ENCODE measurements at regions not wholly inside any gene's neighbourhood (a gene's known extent, or its start where the extent isn't known, plus 50 kb on each side); places are given as distances from the start of the nearest gene placed in this dataset.

DNA sequence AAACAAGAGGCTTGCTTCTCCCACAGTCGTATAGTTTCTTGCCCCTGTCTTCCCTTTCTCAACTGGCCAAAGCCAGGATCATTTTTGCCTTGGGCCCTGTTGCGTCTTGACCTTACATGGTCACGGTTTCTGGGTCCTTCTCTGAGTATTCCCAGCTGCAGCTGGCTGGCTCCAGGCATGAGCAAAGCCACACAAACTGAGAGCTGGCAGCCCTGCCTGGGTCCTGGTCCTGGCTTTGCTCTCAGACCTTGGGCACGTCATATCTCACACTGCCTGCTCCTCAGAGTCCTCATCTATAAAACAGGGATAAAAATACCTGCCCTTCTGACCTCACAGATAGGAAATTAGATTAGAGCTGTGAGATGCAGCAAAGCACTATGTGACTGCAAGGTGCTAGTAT lies 277.6 kb downstream of the CBLN1 start:
- no peak overlapping the region for H2AFZ ChIP-seq (ENCODE audit: low read length)
- H3K4me1 ChIP-seq (ENCODE audit: insufficient read depth, low read length) = no peaks in the 10 kb centered on the region
- no peak for DNase-seq (ENCODE audit: insufficient read length, low spot score, missing footprints)
- H3K4me3 ChIP-seq (ENCODE audit: insufficient read depth, low read length) = no peak overlapping the region
- no peaks in the 10 kb centered on the region for H3K79me2 ChIP-seq (ENCODE audit: insufficient read depth, low read length)
- no peaks in the 10 kb centered on the region for H3K9me3 ChIP-seq (ENCODE audit: low read depth, low read length)
- no peaks in the 10 kb centered on the region for H3K27me3 ChIP-seq (ENCODE audit: insufficient read depth, low read length)
- TF ChIP-seq CTCF (IDR thresholded peaks at IDR 0.05; ENCODE audit: extremely low read depth, low read depth, low read length) = no peak
- no peak overlapping the region for H3K4me2 ChIP-seq (ENCODE audit: insufficient read depth, low read length)
- no peak overlapping the region for H3K27ac ChIP-seq (ENCODE audit: low read depth, low read length)
- no peaks in the 10 kb centered on the region for H3K36me3 ChIP-seq (ENCODE audit: insufficient read depth, low read length)
- no peaks in the 10 kb centered on the region for H4K20me1 ChIP-seq (ENCODE audit: insufficient read depth, low read length)

DNA sequence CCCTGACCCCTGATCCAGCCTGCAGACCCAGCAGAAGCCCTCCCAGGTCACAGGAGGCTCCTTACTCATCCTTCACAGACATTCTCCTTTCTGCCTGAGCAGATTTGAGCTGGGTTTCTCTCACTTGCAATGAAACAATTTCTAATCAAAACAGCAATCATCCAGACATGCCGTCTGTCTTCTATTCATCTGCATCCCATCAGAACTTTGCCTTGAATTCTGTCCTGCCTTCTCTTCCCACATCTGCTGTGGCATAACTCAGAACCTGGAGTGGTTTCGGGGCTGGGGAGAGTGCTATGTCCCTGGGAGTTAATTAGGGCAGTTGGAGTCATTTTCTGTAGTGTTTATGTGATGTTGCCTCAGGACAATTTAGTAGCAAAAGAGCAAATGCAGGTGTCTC lies 278.6 kb downstream of the CBLN1 start:
- no peak overlapping the region for H3K4me2 ChIP-seq (ENCODE audit: insufficient read depth, low read length)
- no peak overlapping the region for H3K27ac ChIP-seq (ENCODE audit: low read depth, low read length)
- H3K36me3 ChIP-seq (ENCODE audit: insufficient read depth, low read length) = no peaks in the 10 kb centered on the region
- no peaks in the 10 kb centered on the region for H4K20me1 ChIP-seq (ENCODE audit: insufficient read depth, low read length)
- no peak overlapping the region for H3K4me3 ChIP-seq (ENCODE audit: insufficient read depth, low read length)
- H3K79me2 ChIP-seq (ENCODE audit: insufficient read depth, low read length) = no peaks in the 10 kb centered on the region
- no peaks in the 10 kb centered on the region for H3K9me3 ChIP-seq (ENCODE audit: low read depth, low read length)
- no peak overlapping the region for H2AFZ ChIP-seq (ENCODE audit: low read length)
- H3K4me1 ChIP-seq (ENCODE audit: insufficient read depth, low read length) = no peaks in the 10 kb centered on the region
- TF ChIP-seq CTCF (IDR thresholded peaks at IDR 0.05; ENCODE audit: extremely low read depth, low read depth, low read length) = no peak
- DNase-seq (ENCODE audit: insufficient read length, low spot score, missing footprints) = no peak
- H3K27me3 ChIP-seq (ENCODE audit: insufficient read depth, low read length) = no peaks in the 10 kb centered on the region

- TF ChIP-seq CTCF (IDR thresholded peaks at IDR 0.05; ENCODE audit: extremely low read depth, low read depth, low read length) = peak; percentile 25
- Histone ChIP-seq H2AFZ (ENCODE audit: low read length) (no peak overlapping the region), H3K79me2 (ENCODE audit: insufficient read depth, low read length) (no peaks in the 10 kb centered on the region), H3K4me2 (ENCODE audit: insufficient read depth, low read length) (no peak overlapping the region), H3K36me3 (ENCODE audit: insufficient read depth, low read length) (no peaks in the 10 kb centered on the region), H3K9me3 (ENCODE audit: low read depth, low read length) (no peaks in the 10 kb centered on the region), H3K4me3 (ENCODE audit: insufficient read depth, low read length) (no peak overlapping the region), H3K4me1 (ENCODE audit: insufficient read depth, low read length) (no peaks in the 10 kb centered on the region), H3K27ac (ENCODE audit: low read depth, low read length) (no peak overlapping the region), H3K27me3 (ENCODE audit: insufficient read depth, low read length) (no peaks in the 10 kb centered on the region), H4K20me1 (ENCODE audit: insufficient read depth, low read length) (no peaks in the 10 kb centered on the region)
- DNase-seq (ENCODE audit: insufficient read length, low spot score, missing footprints) = no peak
Measured at GRCh38 chr16:49000594-49000993, 281.0 kb downstream of the CBLN1 start.

DNA sequence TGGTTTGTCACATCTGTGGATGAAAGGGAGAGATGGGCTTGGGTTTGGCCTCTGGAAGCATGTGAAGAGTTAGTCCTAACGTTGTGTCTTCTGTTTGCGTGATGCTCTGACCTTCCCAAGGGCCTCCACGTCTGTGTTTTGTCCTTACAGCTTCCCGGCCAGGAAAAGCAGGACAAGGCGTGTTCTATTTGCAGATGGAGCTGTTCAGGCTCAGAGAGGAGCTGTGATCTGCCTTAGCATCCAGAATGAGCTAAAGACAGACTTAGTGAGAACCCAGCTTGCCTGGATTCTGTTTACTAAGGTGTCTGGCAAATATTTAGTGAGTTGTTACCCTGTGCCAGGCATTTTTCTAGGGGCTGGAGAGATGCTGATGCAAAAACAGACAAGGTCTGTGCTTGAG lies 282.1 kb downstream of the CBLN1 start:
- H2AFZ ChIP-seq (ENCODE audit: low read length) = no peak overlapping the region
- H3K27ac ChIP-seq (ENCODE audit: low read depth, low read length) = no peak overlapping the region
- DNase-seq (ENCODE audit: insufficient read length, low spot score, missing footprints) = no peak
- TF ChIP-seq CTCF (IDR thresholded peaks at IDR 0.05; ENCODE audit: extremely low read depth, low read depth, low read length) = no peak
- no peaks in the 10 kb centered on the region for H3K27me3 ChIP-seq (ENCODE audit: insufficient read depth, low read length)
- H3K79me2 ChIP-seq (ENCODE audit: insufficient read depth, low read length) = no peaks in the 10 kb centered on the region
- H3K4me1 ChIP-seq (ENCODE audit: insufficient read depth, low read length) = no peaks in the 10 kb centered on the region
- no peak overlapping the region for H3K4me2 ChIP-seq (ENCODE audit: insufficient read depth, low read length)
- H3K4me3 ChIP-seq (ENCODE audit: insufficient read depth, low read length) = no peak overlapping the region
- H3K36me3 ChIP-seq (ENCODE audit: insufficient read depth, low read length) = no peaks in the 10 kb centered on the region
- H4K20me1 ChIP-seq (ENCODE audit: insufficient read depth, low read length) = no peaks in the 10 kb centered on the region
- no peaks in the 10 kb centered on the region for H3K9me3 ChIP-seq (ENCODE audit: low read depth, low read length)
